ENCODE measurements at regions not wholly inside any gene's neighbourhood (a gene's known extent, or its start where the extent isn't known, plus 50 kb on each side); places are given as distances from the start of the nearest gene placed in this dataset.

DNA sequence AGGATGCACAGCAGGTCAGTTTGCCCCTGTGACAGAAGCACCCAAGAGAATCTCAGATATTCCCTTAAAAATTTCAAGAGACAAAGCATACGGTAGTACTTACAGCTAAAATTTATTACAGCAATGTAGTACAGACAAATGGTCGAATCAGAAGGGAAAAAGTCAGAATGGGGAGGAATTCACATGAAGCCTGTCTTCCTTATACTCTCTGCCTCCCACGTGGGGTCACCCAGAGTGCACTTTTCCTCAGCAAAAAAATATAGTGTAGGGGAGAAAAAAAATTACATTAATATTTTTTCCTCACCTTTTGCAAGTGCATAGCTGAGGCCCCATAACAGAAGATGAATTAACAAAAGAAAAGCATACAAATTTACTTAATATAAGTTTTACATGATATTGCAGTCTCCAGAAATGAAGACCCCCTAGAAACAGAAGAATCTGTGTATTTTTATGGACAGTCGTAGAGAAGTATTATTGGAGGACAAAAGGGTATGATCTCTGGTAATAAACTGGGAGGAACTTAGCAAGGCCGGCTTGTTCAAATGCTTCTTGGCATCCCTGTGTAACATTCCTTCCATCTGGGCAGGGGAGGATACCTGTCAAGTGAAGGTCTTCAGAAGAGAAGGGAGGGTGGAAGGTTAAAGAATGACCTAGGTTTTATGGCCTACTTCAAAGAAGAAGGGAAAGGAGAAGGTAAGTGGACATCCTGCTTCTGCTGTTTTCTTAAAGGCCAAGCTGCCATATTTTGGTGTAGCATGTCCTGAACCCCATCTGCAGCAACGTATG is 270.6 kb upstream of the MAGI2 start:
- CTCF ChIA-PET = no interaction called here

DNA sequence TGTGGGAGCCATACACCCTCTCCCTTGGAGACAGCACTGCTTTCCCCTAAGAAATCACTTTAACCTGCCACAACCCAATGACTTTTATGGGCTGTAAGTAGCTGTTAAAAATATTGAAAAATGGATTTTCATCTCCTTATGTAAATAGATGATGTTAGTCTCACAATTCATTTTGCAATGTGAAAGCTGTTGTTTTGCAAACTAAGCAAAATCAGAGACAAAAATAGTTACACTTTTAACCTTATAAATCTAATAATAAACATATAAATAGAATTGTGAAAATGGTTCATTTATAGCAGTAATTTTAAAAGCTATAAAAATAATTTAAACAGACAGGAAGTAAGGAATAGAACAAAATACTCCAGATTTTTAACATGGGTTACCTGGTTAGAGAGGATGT is 268.8 kb upstream of the MAGI2 start:
- ATAC-seq (no peak), DNase-seq (ENCODE audit: low spot score) (no peak)
- Mint-ChIP-seq H3K36me3 (no peaks in the 10 kb centered on the region), H3K9me3 (no peaks in the 10 kb centered on the region), H3K4me3 (no peak overlapping the region), H3K27me3 (ENCODE audit: low read depth) (no peaks in the 10 kb centered on the region), H3K27ac (no peak overlapping the region), H3K4me1 (peaks cover 9% of the 10 kb centered on the region)
- CTCF ChIA-PET = no interaction called here
- POLR2A ChIA-PET = no interaction called here
- TF ChIP-seq RELA (CRISPR knock-in tag; IDR thresholded peaks at IDR 0.05; ENCODE audit: borderline replicate concordance) = no peak
- no peak for TF ChIP-seq ZNF396 (CRISPR knock-in tag; IDR thresholded peaks at IDR 0.05; ENCODE audit: borderline replicate concordance)
- TF ChIP-seq ZNF138 (CRISPR knock-in tag; conservative IDR thresholded peaks at IDR 0.05) = no peak
- TF ChIP-seq IRF2 (CRISPR knock-in tag; IDR thresholded peaks at IDR 0.05; ENCODE audit: borderline replicate concordance, low read depth) = no peak
- no peak for TF ChIP-seq EMX1 (CRISPR knock-in tag; IDR thresholded peaks at IDR 0.05)
- TF ChIP-seq ESRRA (CRISPR knock-in tag; IDR thresholded peaks at IDR 0.05; ENCODE audit: borderline replicate concordance) = no peak
- TF ChIP-seq ZNF671 (CRISPR knock-in tag; IDR thresholded peaks at IDR 0.05) = no peak
- TF ChIP-seq ZNF317 (CRISPR knock-in tag; IDR thresholded peaks at IDR 0.05; ENCODE audit: borderline replicate concordance, low read depth) = no peak
- TF ChIP-seq ATF1 (CRISPR knock-in tag; IDR thresholded peaks at IDR 0.05) = no peak
- no peak for TF ChIP-seq TCF7 (CRISPR knock-in tag; IDR thresholded peaks at IDR 0.05; ENCODE audit: low read depth)
- no peak for TF ChIP-seq OVOL2 (CRISPR knock-in tag; IDR thresholded peaks at IDR 0.05; ENCODE audit: borderline replicate concordance)
- TF ChIP-seq FOXP1 (CRISPR knock-in tag; IDR thresholded peaks at IDR 0.05; ENCODE audit: borderline replicate concordance) = no peak
- TF ChIP-seq, protein P1, sequence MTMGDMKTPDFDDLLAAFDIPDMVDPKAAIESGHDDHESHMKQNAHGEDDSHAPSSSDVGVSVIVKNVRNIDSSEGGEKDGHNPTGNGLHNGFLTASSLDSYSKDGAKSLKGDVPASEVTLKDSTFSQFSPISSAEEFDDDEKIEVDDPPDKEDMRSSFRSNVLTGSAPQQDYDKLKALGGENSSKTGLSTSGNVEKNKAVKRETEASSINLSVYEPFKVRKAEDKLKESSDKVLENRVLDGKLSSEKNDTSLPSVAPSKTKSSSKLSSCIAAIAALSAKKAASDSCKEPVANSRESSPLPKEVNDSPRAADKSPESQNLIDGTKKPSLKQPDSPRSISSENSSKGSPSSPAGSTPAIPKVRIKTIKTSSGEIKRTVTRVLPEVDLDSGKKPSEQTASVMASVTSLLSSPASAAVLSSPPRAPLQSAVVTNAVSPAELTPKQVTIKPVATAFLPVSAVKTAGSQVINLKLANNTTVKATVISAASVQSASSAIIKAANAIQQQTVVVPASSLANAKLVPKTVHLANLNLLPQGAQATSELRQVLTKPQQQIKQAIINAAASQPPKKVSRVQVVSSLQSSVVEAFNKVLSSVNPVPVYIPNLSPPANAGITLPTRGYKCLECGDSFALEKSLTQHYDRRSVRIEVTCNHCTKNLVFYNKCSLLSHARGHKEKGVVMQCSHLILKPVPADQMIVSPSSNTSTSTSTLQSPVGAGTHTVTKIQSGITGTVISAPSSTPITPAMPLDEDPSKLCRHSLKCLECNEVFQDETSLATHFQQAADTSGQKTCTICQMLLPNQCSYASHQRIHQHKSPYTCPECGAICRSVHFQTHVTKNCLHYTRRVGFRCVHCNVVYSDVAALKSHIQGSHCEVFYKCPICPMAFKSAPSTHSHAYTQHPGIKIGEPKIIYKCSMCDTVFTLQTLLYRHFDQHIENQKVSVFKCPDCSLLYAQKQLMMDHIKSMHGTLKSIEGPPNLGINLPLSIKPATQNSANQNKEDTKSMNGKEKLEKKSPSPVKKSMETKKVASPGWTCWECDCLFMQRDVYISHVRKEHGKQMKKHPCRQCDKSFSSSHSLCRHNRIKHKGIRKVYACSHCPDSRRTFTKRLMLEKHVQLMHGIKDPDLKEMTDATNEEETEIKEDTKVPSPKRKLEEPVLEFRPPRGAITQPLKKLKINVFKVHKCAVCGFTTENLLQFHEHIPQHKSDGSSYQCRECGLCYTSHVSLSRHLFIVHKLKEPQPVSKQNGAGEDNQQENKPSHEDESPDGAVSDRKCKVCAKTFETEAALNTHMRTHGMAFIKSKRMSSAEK (CRISPR knock-in tag; IDR thresholded peaks at IDR 0.05; ENCODE audit: borderline replicate concordance) = no peak

More for the DNA sequence above, 270.6 kb upstream of the MAGI2 start:
- Mint-ChIP-seq H3K27me3 (ENCODE audit: low read depth) (no peaks in the 10 kb centered on the region; the same call in 1 of the 2 replicates), H3K27ac (no peak overlapping the region), H3K4me3 (no peak overlapping the region), H3K36me3 (no peaks in the 10 kb centered on the region), H3K4me1 (peaks cover 9% of the 10 kb centered on the region), H3K9me3 (peaks cover under 1% of the 10 kb centered on the region; the same call in 1 of the 2 replicates)
- ATAC-seq (no peak), DNase-seq (ENCODE audit: low spot score) (no peak)
- POLR2A ChIA-PET = no interaction called here
- TF ChIP-seq, protein P2, sequence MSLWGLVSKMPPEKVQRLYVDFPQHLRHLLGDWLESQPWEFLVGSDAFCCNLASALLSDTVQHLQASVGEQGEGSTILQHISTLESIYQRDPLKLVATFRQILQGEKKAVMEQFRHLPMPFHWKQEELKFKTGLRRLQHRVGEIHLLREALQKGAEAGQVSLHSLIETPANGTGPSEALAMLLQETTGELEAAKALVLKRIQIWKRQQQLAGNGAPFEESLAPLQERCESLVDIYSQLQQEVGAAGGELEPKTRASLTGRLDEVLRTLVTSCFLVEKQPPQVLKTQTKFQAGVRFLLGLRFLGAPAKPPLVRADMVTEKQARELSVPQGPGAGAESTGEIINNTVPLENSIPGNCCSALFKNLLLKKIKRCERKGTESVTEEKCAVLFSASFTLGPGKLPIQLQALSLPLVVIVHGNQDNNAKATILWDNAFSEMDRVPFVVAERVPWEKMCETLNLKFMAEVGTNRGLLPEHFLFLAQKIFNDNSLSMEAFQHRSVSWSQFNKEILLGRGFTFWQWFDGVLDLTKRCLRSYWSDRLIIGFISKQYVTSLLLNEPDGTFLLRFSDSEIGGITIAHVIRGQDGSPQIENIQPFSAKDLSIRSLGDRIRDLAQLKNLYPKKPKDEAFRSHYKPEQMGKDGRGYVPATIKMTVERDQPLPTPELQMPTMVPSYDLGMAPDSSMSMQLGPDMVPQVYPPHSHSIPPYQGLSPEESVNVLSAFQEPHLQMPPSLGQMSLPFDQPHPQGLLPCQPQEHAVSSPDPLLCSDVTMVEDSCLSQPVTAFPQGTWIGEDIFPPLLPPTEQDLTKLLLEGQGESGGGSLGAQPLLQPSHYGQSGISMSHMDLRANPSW (CRISPR knock-in tag; conservative IDR thresholded peaks at IDR 0.05; ENCODE audit: low read depth) = no peak
- TF ChIP-seq NR3C1 (CRISPR knock-in tag; conservative IDR thresholded peaks at IDR 0.05; ENCODE audit: low read depth) (no peak), JUN (CRISPR knock-in tag; IDR thresholded peaks at IDR 0.05) (no peak), RELA (CRISPR knock-in tag; IDR thresholded peaks at IDR 0.05; ENCODE audit: borderline replicate concordance) (no peak), ZNF263 (CRISPR knock-in tag; IDR thresholded peaks at IDR 0.05; ENCODE audit: low read depth) (no peak), ZNF423 (CRISPR knock-in tag; IDR thresholded peaks at IDR 0.05) (no peak), TCF7 (CRISPR knock-in tag; IDR thresholded peaks at IDR 0.05; ENCODE audit: low read depth) (no peak)
- TF ChIP-seq, protein P3, sequence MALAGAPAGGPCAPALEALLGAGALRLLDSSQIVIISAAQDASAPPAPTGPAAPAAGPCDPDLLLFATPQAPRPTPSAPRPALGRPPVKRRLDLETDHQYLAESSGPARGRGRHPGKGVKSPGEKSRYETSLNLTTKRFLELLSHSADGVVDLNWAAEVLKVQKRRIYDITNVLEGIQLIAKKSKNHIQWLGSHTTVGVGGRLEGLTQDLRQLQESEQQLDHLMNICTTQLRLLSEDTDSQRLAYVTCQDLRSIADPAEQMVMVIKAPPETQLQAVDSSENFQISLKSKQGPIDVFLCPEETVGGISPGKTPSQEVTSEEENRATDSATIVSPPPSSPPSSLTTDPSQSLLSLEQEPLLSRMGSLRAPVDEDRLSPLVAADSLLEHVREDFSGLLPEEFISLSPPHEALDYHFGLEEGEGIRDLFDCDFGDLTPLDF (CRISPR knock-in tag; IDR thresholded peaks at IDR 0.05) = no peak
- TF ChIP-seq, protein P4, sequence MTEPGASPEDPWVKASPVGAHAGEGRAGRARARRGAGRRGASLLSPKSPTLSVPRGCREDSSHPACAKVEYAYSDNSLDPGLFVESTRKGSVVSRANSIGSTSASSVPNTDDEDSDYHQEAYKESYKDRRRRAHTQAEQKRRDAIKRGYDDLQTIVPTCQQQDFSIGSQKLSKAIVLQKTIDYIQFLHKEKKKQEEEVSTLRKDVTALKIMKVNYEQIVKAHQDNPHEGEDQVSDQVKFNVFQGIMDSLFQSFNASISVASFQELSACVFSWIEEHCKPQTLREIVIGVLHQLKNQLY (CRISPR knock-in tag; IDR thresholded peaks at IDR 0.05) = no peak
- TF ChIP-seq, protein P5, sequence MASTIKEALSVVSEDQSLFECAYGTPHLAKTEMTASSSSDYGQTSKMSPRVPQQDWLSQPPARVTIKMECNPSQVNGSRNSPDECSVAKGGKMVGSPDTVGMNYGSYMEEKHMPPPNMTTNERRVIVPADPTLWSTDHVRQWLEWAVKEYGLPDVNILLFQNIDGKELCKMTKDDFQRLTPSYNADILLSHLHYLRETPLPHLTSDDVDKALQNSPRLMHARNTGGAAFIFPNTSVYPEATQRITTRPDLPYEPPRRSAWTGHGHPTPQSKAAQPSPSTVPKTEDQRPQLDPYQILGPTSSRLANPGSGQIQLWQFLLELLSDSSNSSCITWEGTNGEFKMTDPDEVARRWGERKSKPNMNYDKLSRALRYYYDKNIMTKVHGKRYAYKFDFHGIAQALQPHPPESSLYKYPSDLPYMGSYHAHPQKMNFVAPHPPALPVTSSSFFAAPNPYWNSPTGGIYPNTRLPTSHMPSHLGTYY (CRISPR knock-in tag; IDR thresholded peaks at IDR 0.05) = no peak
